ENCODE measurements at regions not wholly inside any gene's neighbourhood (a gene's known extent, or its start where the extent isn't known, plus 50 kb on each side); places are given as distances from the start of the nearest gene placed in this dataset.

- TF ChIP-seq EP300 (IDR thresholded peaks at IDR 0.05; ENCODE audit: borderline replicate concordance) (no peak), YY1 (IDR thresholded peaks at IDR 0.05; ENCODE audit: low read depth) (no peak), TCF12 (IDR thresholded peaks at IDR 0.05; ENCODE audit: low read depth) (no peak), USF1 (IDR thresholded peaks at IDR 0.05) (no peak), TAF1 (IDR thresholded peaks at IDR 0.05; ENCODE audit: low read depth) (no peak), RAD21 (IDR thresholded peaks at IDR 0.05; ENCODE audit: low read depth) (no peak), TEAD4 (IDR thresholded peaks at IDR 0.05) (no peak), FOXM1 (IDR thresholded peaks at IDR 0.05; ENCODE audit: borderline replicate concordance, low read depth) (no peak), CREB1 (IDR thresholded peaks at IDR 0.05; ENCODE audit: low read depth) (no peak), EGR1 (IDR thresholded peaks at IDR 0.05) (no peak), CEBPB (IDR thresholded peaks at IDR 0.05) (no peak), ZBTB7A (IDR thresholded peaks at IDR 0.05; ENCODE audit: low read depth) (no peak), REST (IDR thresholded peaks at IDR 0.05; ENCODE audit: low read depth) (no peak)
- TF ChIP-seq, protein P1, sequence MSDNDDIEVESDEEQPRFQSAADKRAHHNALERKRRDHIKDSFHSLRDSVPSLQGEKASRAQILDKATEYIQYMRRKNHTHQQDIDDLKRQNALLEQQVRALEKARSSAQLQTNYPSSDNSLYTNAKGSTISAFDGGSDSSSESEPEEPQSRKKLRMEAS (IDR thresholded peaks at IDR 0.05), result no peak
Observed at GRCh38 chr14:99029916-99030305, 242.1 kb downstream of the BCL11B start.
